Activated CD4-positive, CD25-positive, alpha-beta regulatory T cell treated with anti-CD3 and anti-CD28 coated beads, Interleukin-2, amount 50 U/mL, for 24 hours (primary cell): ENCODE measurements at regions not wholly inside any gene's neighbourhood (a gene's known extent, or its start where the extent isn't known, plus 50 kb on each side); places are given as distances from the start of the nearest gene placed in this dataset.
"Not testable (repeated sequence)": the region's sequence is repeated elsewhere in the genome, so short reads cannot be mapped to it uniquely, and the experiment has no call there.

Source experiments
- ATAC-seq, 2 donors: fragments of 150-1000 bp; cut with Tn5 transposase; one replicate each; pipeline ENCODE4 v1.10.0; 2021; ENCODE audit warnings: mild to moderate bottlenecking in 1 of 2, moderate library complexity in 1 of 2

DNA sequence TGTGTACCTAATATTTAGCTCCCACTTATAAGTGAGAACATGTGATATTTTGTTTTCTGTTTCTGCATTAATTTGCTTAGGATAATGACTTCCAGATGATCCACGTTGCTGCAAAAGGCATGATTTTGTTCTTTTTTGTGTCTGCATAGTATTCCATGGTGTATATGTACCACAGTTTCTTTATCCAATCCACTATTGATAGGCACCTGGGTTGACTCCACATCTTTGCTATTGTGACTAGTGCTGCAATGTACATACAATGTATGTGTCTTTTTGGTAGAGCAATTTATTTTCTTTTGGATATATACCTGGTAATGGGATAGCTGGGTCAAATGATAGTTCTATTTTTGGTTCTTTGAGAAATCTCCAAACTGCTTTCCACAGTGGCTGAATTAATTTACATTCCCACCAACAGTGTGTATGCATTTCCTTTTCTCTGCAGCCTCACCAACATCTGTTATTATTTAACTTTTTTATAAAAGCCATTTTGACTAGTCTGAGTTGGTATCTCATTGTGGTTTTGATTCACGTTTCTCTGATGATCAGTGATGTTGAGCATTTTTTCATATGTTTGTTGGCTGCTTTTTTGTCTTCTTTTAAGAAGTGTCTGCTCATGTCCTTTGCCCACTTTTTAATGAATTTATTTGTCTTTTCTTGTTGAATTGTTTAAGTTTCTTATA, 102.8 kb upstream of the GAS1 start:
- not testable (repeated sequence) for ATAC-seq

DNA sequence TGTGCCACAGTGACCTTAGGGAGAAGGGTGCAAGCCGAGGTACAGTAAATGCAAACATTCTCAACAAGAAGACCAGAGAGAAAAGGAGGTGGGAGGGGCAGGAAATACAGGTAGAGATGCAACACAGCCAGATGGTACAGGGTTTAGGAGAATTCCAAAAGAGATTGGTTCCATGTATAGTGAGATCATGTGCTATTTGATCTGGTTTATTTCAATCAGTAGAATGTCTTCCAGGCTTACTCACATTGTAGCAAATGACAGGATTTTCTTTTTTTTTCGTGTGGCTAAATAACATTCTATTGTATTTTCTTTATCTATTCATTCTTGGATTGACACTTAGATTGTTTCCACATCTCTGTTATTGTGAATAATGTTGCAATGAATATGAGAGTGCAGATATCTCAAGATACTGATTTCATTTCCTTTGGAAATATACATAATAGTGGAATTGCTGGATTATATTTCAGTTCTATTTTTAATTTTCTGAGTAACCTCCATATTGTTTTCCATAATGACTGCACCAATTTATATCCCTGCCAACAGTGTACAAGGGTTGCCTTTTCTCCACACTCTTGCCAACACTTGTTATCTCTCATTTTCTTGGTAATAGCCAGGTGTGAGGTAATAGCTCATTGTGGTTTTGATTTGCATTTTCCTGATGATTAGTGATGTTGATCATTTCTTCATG, 107.8 kb upstream of the GAS1 start:
- ATAC-seq = no peak

- no peak for ATAC-seq
Observed at GRCh38 chr9:87059772-87060171, 112.5 kb upstream of the GAS1 start.

GRCh38 chr9:87062746-87063145, 115.4 kb upstream of the GAS1 start:
- ATAC-seq = no peak

GRCh38 chr9:87063246-87063645, 115.9 kb upstream of the GAS1 start:
- no peak for ATAC-seq

DNA sequence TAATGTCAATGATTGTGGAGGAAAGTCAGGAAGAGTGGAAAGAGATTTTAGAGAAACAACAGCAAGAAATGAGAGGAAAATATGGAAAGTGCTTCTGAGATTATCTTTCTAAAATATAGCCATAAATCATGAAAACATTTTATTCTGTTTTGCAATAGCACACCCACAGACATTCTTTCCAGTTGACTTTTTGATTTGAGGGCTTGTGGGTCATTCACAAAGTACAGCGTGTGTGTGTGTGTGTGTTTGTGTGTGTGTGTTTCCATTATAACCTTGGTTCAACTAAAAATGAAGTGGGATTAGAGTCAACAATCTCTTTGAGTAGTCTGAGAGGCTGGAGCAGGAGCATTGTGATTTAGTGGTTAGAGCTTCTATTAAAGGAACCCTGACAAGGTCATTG, 116.6 kb upstream of the GAS1 start:
- ATAC-seq = no peak

GRCh38 chr9:87064311-87064710, 117.0 kb upstream of the GAS1 start:
- no peak for ATAC-seq

DNA sequence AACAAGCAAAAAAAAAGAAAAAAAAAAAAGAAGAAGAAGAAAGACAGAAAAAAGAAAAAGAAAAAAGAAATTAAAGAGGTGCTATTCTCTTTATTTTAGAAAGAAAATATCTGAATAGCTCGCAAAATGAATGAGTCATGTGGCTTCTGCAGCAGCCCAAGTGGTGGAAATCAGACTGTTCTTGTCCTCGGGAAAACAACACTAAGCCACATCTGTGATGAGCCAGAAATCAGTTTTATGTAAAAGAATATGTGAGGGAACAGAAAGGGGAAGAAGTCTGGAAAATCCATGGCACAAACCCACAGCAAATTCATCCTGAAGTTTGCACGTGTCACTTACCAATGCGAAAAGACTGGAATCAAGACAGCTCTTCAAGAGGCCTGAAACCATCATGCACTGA, 118.7 kb upstream of the GAS1 start:
- no peak for ATAC-seq

DNA sequence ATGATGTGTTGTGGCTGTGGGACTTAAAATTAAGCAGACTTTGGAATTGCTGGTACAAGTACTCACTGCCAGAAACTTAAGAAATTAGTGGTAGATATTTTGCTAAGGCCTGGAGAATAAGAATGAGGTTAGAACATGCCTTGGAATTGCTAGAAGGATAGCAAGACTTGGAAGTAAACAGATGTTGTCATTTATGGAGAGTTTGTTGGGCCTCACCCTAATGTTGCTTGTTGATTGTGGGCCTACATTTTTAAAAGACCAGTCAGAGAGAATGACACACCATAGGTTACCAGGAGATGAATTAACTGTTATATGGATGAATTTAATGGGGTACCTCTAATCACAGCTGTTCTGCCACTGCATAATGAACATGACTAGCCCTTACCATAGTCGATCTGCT, 120.1 kb upstream of the GAS1 start:
- ATAC-seq = no peak

DNA sequence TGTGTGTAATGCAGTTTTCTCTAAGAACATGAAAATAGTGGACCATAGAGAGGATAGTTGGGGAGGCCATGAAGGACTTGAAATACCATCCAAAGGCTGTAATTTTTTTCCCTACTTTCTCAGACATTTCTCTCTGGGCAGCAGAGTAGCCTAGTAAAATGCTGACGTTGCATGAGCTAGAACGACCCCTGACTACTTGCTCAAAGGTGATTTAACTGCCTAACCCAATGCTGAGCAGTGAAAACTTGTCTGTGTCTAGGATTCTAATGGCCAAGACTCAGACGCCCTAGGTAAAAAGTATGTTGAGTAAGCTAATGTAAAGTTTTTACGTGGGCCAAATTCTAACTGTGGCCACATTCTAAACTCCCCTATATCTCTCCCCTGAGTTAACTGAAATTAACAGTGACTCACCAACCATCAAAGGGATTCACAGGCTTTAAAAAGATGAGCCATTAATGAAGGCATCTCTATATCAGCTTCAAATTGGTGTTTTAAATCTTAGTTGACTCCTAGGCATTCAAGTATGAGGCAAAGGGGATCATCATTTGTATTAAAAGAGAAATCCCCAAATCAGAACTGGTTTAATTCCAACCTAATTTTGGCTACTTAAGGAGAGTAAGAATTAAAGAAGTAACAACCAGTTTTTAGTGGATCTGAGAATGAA, 121.0 kb upstream of the GAS1 start:
- no peak for ATAC-seq

- no peak for ATAC-seq
Observed at GRCh38 chr9:87069690-87070089, 122.4 kb upstream of the GAS1 start.

DNA sequence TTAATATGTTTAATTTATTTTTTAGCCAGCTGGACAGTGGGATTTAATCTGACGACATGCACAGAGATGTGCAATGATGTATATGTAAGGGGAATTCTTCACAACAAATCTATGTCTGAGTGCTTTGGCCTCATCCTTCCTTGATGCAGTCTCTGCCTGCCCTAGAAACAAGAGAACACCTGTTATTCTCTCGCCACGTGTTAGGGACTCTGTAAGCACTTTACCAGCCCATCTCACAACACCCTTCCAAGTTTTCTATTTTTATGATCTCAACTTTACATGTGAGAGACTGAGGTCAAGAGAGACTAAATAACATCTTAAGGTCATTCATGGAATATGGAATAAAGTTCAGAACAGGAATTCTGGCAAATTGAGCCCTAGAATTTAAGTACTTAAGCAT, 123.0 kb upstream of the GAS1 start:
- no peak for ATAC-seq

GRCh38 chr9:87071473-87071872, 124.2 kb upstream of the GAS1 start:
- no peak for ATAC-seq

DNA sequence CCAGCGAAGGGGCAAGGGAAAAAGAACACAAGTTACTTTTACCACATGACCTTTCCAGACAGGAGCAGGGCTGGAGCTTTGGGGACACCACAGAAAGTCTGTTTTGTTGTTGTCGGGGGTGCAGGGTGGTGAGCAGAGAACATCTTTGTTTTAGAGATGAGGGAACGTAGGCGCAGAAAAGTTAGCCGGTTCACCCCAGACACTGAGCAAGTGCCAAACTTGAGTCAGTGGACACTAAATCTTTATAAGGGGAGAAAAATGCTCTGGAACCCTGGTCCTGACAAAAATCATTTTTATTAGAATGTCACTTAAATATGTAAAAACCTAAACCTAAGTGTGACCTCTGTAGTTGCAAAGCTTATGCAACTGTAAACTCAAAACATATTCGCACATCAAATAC, 126.4 kb upstream of the GAS1 start:
- ATAC-seq = no peak

DNA sequence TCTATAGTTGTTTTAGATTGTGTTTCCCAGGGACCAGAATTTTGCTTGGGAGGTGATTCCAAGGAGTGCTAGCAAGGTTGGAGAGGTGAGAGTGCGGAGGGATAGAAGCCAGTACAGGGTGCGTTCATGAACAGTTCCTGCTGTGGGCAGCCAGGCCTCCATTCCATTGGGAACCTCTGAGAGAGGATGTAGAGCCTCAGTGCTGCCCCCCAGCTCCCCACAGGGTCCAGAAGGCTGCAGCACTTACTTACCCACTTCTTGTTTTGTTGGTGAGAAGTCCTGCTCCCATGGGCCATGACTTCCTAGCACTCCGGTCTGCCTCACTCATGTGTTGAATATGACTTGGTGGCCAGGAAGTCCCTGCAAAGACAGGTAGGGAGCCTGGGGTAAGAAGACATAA, 128.2 kb upstream of the GAS1 start:
- ATAC-seq = no peak

- ATAC-seq = no peak
Observed at GRCh38 chr9:87076825-87077224, 129.5 kb upstream of the GAS1 start.

- no peak for ATAC-seq
Observed at GRCh38 chr9:87077986-87078385, 130.7 kb upstream of the GAS1 start.

GRCh38 chr9:87080512-87081264, 133.4 kb upstream of the GAS1 start:
- ATAC-seq = no peak

DNA sequence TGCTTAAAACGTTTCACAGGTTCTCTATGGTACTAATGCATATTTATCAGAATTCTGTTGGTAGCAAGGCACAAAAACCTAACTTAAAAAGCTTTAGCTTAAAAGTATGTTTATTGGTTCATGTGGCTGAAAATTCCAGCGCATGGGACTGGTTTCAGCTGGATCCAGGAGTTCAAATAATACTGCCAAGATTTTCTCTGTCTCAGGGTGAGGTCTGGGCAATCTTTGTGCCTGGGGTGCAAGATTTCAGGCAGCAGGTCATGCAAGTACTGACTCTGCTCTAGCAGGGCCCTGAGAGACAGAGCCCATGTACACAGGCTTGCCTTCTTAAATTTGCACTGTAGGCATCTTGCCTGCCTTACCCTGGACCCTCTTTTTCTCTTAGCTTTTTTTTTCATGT, 134.2 kb upstream of the GAS1 start:
- no peak for ATAC-seq

GRCh38 chr9:87083986-87084385, 136.7 kb upstream of the GAS1 start:
- no peak for ATAC-seq

GRCh38 chr9:87084407-87084806, 137.1 kb upstream of the GAS1 start:
- no peak for ATAC-seq

- no peak for ATAC-seq
Observed at GRCh38 chr9:87085073-87085472, 137.8 kb upstream of the GAS1 start.

- no peak for ATAC-seq
Observed at GRCh38 chr9:87085521-87085920, 138.2 kb upstream of the GAS1 start.
